Endometrium (tissue), 2 donors: ENCODE measurements at regions not wholly inside any gene's neighbourhood (a gene's known extent, or its start where the extent isn't known, plus 50 kb on each side); places are given as distances from the start of the nearest gene placed in this dataset.
"Not testable (repeated sequence)": the region's sequence is repeated elsewhere in the genome, so short reads cannot be mapped to it uniquely, and the experiment has no call there.

ENCODE experiments used
- FAIRE-seq: peaks from 2 replicates; lab custom pipeline; 2012; peaks lifted over from hg19 to GRCh38; lab: Jason Lieb, UNC
- donor health status: control.
- donor health status: control.

DNA sequence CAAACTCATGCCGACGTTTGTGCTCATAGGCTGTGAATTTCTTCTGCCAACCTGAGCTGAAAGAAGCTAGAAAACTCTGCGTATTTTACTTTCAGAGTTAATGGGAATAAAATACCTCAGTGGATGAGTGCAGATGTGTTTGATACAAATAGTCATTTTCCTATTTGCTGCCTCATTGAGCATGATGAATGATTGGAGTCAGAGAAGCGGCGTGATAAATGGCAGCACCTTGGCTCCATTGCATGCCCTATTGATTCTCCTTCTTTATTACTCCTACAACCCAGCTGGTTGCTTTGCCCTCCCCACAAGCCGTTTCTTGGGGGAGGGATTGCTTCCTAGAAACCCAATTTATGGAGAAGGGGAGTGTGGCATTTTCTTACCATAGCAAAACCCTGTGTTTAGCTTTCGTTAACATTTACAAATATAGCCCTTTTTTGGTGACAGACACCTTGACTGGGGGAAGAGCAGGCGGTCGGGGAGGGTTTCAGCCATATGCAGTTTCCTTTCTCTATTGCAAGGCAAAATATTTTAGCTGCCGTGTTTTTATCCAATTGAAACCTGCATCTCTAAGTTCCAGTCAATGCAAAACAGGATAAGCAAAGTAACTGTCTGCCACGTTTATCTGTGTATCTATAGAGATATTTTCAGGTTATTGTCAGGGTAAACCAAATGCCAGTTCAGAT, 93.1 kb upstream of the TBCA start:
- no peak for FAIRE-seq

- no peak for FAIRE-seq
These were observed 91.8 kb upstream of the TBCA start for GRCh38 chr5:77867914-77868313.

DNA sequence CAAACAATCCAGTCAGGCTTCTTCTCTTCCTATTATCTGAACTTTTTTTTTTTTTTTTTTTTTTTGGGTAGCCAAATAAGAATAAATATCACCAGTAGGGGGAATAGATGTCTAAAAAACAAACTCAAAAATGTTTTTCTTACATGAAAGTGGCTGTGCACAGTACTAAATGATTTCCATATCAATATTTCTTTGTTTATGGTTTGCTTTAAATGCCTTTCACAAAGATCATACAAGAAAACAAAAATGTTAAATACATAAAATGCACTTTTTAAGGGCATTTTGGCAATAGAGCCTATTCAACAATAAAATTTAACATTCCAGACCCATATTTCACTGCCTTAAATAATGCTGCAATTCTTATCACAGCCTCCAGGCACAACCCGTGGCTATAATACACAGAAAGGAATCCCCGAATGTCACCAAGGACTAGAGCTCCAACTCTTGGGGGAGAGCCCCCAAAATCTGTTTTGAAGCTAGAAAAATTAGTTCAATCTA, 91.1 kb upstream of the TBCA start:
- FAIRE-seq = peak; percentile 73

DNA sequence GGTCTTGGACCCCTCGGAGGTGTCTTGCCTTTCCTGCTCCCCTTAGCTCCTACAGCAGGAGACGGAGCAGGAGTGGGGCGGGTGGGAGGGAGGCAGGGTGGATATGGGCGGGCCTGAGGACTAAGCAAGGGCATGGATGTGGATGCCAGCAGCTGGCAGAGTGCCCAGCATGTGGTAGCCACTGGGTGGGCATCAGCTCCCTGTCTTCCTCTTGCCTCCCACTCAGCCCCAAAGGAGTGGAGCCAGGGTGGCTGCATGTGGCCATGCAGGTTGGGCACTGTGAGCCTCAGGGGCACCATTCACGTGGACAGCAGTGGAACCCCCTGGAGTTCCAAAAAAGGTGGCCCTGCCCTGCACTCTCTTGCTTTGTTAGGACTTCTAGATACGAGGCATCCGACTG, 90.1 kb upstream of the TBCA start:
- no peak for FAIRE-seq

DNA sequence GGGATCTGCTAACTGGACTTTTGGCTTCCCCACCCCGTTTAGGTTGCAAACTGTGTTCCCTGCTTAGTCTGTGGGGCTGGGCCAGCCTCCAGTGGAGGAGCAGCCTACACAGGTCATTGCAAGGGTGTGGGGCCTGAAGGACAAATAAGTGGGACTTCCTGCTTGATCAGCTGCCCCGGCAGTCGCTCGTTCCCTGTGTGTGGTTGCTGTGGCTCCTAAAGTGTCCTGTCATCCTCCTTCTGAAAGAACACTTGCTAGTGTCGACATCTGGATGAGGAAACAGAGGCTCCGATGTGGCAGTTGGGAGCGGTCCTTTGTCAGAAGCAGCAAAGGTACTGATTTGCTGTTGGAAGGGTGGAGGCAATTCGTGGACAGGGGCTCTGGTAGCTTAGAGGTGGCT, 88.9 kb upstream of the TBCA start:
- FAIRE-seq = no peak

DNA sequence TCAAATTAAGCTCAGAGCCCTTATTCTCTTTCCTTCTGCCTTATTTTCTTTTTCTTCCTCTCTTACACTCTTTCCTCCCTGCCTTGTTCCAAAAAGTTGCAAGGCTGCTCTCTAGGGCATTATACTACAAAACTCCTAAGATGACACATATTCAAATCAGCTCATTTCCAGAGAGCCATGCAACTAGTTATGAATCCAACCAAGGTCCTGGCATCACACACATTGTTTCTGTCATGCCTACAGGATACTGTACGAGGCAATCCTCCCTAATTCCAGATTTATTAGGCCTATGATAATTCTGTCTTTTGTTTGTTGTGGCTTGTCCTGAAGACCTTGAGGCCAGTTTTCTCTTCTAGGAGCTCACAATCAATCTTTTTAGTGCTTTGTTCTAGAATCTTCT, 87.0 kb upstream of the TBCA start:
- FAIRE-seq = no peak

- no peak for FAIRE-seq
These were observed 85.4 kb upstream of the TBCA start for GRCh38 chr5:77861576-77861975.

DNA sequence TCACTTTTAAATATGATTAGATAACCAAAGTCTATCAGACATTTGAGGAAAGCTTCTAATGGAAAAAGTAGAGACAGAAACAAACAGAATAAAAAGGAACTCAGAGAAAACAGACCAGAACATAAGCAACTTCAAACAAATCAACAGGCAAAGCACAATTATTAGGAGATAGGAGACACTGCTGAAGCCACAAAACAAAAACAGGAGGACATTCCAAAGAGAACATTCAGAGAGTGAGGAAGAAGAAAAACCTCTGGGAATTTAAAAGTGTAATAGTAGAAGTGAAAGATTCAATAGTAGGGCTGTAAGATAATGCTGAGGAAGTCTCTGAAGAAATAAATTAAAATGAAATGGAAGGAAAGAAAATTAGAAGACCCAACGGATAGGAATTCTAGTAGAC, 83.2 kb upstream of the TBCA start:
- no peak for FAIRE-seq

DNA sequence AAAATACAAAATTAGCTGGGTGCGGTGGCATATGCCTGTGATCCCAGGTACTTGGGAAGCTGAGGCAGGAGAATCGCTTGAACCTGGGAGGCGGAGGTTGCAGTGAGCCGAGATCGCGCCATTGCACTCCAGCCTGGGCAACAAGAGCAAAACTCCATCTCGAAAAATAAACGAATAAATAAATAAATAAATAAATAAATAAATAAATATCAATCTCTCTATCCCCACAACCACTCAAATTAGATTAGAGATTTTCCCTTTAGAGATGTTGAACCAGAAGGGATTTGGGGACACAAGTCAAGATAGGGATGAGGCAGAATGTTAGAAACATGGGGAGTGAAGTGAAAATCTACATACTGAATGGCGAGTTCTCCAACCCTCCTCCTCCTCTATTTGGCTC, 82.5 kb upstream of the TBCA start:
- FAIRE-seq = not testable (repeated sequence)

GRCh38 chr5:77855369-77855768, 79.2 kb upstream of the TBCA start:
- FAIRE-seq = no peak

DNA sequence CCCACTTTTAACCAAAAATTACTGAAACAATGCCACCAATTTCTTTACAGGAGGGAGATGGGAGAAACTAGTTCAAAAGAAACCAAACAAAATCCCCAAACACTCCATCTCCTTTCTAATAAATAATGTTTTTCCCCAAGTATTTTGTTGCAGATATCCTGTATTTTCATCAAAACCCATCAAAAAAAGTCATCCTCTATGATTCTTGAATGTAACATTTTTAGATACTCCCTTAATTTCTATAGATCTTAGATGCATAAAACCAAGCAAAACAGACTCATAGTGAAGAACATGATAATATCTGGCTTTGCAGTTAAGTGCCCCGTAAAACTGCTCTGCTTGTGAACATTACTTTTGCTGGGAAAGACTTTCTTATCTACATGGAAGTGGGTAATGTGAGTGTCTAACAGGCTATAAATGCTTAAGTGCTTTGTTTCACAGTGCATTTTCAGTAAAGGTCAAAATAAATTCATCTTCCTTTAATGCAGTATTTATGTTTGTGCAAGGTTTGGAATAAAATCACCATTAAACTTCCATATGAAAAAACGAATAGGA, 77.3 kb upstream of the TBCA start:
- FAIRE-seq = peak; percentile 15

DNA sequence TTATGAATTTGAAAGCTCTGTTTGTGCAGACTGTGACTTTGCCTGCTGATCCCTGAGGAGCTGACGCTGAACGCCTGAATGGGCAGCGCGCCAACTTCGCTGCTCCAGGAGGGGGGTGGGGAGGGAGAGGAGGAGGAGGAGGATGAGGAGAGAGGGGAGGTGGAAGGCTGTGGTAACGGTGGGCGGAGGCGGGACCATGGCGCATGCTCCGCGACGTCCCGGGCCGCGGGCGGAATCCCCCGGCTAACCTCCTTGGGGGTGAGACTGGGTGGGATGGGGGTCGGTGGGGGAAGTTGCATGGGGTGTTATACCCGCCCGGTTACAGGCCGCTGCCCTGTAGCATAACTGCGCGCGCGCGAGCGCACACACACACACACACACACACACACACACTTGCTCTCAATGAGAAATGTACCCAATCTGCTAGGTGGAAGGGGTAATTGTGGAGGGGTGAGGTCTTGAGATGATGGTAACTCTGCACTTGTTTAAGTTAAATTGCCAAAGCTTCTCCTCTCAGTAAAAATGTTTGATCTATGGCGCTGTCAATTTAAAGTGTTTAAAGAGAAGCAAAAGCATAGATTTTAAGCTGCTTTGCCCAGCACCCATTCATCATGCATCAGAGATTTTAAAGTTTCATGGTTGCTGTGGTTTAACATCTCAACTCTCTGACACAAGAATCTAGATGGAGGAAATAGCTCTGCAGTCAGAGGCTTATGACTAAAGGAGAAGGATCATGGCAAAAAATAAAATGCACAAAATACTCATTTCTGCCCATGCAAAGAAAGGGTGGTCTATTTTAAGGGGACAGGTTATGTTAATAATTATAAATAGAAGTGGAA, 76.6 kb upstream of the TBCA start:
- FAIRE-seq = no peak

DNA sequence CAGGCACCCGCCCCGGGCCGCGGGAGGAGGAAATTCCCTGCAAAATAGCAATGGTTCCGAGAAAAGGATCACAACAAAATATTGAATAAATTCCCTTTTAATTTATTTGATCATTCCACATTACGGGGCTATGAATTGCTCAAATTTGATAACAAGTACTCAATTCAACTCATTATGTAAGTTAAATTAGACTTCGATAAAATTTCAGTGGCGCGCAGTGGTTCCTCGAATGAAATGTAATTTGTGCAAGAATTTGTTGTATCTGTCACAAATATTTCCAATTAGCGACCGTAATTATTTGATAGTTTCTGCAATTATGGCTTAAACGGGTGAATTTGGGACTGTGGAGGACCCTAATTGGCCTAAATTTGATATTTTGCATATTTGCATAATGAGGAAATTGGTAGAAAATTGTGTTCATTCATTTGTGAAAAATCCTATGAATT, 76.0 kb upstream of the TBCA start:
- no peak for FAIRE-seq

DNA sequence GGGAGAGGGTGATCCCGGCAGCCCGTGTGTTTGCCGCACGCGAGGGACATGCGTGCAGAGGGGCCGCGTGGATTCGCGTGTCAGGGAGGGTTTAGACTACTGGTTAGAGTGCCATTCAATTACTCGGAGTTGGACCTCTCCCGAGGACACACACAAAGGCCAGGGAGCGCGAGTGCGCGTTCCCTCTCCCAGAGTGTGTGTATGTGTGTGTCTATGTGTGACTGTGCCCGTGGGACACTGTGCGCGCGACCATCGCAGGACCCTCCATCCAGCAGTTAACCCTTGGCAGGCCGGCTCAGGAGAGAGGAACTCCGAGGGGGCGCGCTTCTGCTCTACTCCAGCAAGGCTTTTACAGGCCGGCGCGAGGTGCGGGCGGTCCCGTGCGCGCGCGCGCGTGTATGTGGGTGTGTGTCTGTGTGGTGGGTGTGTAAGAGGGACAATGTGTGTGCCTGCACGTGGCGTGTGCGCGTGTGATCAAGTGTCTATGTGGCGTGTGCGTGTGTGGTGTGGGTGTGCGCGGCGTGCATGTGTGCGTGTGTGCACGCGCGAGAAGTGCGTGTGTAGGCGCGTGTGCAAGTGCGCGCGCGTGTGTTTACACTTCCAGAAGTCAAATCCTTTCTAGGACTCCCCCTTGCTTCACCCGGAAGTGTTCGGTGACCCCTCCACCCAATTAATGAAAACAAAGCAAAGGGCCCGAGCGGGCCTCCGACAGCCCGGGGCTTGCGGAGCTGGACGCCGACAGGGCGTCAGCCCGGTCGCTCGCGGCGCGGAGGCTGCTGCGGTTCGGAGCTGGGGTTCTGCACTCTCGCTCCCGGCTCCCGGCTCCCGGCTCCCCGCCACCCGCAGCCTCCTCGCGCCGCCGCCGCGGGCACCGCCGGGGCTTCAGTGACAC, 75.3 kb upstream of the TBCA start:
- FAIRE-seq = no peak

GRCh38 chr5:77850536-77851175, 74.5 kb upstream of the TBCA start:
- no peak for FAIRE-seq

- FAIRE-seq = no peak
These were observed 73.3 kb upstream of the TBCA start for GRCh38 chr5:77849308-77849900.

- FAIRE-seq = no peak
These were observed 71.7 kb upstream of the TBCA start for GRCh38 chr5:77847814-77848290.

GRCh38 chr5:77847129-77847460, 71.0 kb upstream of the TBCA start:
- no peak for FAIRE-seq

DNA sequence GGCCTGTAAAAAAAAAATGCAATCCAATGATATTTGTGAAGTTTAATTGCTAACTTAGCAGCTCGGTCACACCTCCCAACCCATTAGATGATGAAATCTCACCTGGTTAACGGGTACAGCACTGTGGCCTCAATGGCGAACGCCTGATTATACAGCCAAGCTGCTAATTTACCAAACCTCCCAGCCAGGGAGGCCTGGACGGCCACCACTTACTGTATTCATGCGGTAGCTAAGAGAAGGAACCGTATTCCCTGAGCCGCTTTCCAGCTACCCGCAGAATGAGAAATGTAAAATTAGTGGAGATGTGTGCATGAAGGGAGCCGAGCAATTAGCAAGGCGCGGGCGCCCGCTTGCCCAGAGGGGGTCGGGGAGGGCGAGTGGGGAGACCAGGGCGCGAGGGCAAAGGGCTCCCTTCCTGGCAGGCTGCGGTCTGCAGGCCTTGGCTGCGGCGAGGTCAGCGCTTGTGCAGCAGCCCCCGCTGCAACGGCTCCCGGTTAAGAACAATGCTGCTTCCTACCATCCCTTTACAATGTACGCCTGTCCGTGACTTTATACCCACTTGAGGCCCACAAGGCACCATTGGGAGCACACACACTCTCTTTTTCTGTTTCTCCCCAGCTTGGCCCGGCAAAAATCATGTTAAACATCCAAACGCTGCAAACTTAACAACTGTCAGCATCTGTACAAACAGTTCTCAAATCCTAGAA, 70.4 kb upstream of the TBCA start:
- no peak for FAIRE-seq

- FAIRE-seq = no peak
These were observed 69.1 kb upstream of the TBCA start for GRCh38 chr5:77845324-77845646.
